Activated CD4-positive, alpha-beta memory T cell treated with anti-CD3 and anti-CD28 coated beads for 36 hours (primary cell): ENCODE measurements at regions not wholly inside any gene's neighbourhood (a gene's known extent, or its start where the extent isn't known, plus 50 kb on each side); places are given as distances from the start of the nearest gene placed in this dataset.
"Not testable (repeated sequence)": the region's sequence is repeated elsewhere in the genome, so short reads cannot be mapped to it uniquely, and the experiment has no call there.

Experiments
- CTCF ChIA-PET: fragments of 350-600 bp; sonication (Branson Sonifier 250); formaldehyde crosslinking; loops from one replicate; lab custom pipeline; 2021; ENCODE audit warnings: antibody characterized with exemption, inconsistent platforms; lab: Charles Lee
- POLR2A ChIA-PET: fragments of 350-600 bp; sonication (Branson Sonifier 250); formaldehyde crosslinking; loops from one replicate; lab custom pipeline; 2021; ENCODE audit warnings: antibody characterized with exemption; lab: Charles Lee
- DNase-seq: peaks from one replicate; pipeline ENCODE4 v3.0.0-alpha.2; 2020
- H3K27ac Mint-ChIP-seq: one replicate; pipeline ENCODE4 v1.8.0; 2021; ENCODE audit warnings: mixed read lengths
- H3K27me3 Mint-ChIP-seq: one replicate; pipeline ENCODE4 v1.8.0; 2021; ENCODE audit warnings: mixed read lengths
- H3K36me3 Mint-ChIP-seq: one replicate; pipeline ENCODE4 v1.8.0; 2021; ENCODE audit warnings: mixed read lengths
- H3K4me1 Mint-ChIP-seq: one replicate; pipeline ENCODE4 v1.8.0; 2021; ENCODE audit warnings: low read depth, mixed read lengths
- H3K4me3 Mint-ChIP-seq: one replicate; pipeline ENCODE4 v1.8.0; 2021; ENCODE audit warnings: mild to moderate bottlenecking, mixed read lengths
- H3K9me3 Mint-ChIP-seq: one replicate; pipeline ENCODE4 v1.8.0; 2021; ENCODE audit warnings: mixed read lengths
- intact Hi-C: fragments of 100-400 bp; cut with micrococcal nuclease; formaldehyde crosslinking; loops from one replicate; pipeline ENCODE4 v1.15.1; 2023

- ChIA-PET CTCF (no interaction called here), POLR2A (no interaction called here)
- Mint-ChIP-seq H3K27me3 (no peaks in the 10 kb centered on the region), H3K4me3 (no peak overlapping the region), H3K4me1 (no peaks in the 10 kb centered on the region), H3K36me3 (no peaks in the 10 kb centered on the region), H3K27ac (no peak overlapping the region), H3K9me3 (no peaks in the 10 kb centered on the region)
- DNase-seq = no peak
- intact Hi-C loops = no loop called here
Observed at GRCh38 chr3:5699811-5700210, 512.3 kb downstream of the EDEM1 start.

DNA sequence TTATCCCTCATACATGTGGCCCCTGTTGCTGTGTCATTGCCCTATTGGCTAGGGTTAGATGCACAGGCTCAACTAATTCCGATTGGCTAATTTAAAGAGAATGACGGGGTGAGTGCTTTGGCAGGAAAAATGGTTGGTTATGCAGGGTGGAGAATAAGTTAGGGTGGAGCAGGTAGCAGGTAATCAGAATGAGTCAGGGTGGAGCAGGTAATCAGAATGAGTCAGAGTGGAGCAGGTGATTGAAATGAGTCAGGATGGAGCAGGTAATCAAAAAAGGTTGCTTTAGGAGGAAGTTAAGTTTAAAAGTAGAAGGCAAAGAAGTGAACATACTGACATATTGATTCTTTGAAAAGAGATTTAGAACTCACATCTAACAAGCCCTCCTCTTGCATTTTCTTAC is 513.5 kb downstream of the EDEM1 start:
- CTCF ChIA-PET = not testable (repeated sequence)

GRCh38 chr3:5707794-5708193 is 520.3 kb downstream of the EDEM1 start:
- Mint-ChIP-seq H3K9me3 (peaks cover 2% of the 10 kb centered on the region), H3K27ac (no peak overlapping the region), H3K4me3 (no peak overlapping the region), H3K27me3 (no peaks in the 10 kb centered on the region), H3K36me3 (no peaks in the 10 kb centered on the region), H3K4me1 (no peaks in the 10 kb centered on the region)
- ChIA-PET POLR2A (no interaction called here), CTCF (no interaction called here)
- intact Hi-C loops = no loop called here
- DNase-seq = no peak

More for the DNA sequence above, 513.5 kb downstream of the EDEM1 start:
- H3K4me3 Mint-ChIP-seq, intact Hi-C loops, H3K27ac Mint-ChIP-seq, POLR2A ChIA-PET, H3K36me3 Mint-ChIP-seq, H3K27me3 Mint-ChIP-seq, DNase-seq, H3K4me1 Mint-ChIP-seq, H3K9me3 Mint-ChIP-seq: not testable (repeated sequence)

GRCh38 chr3:5709714-5710113 is 522.2 kb downstream of the EDEM1 start:
- Mint-ChIP-seq H3K27ac (no peak overlapping the region), H3K9me3 (peaks cover 2% of the 10 kb centered on the region), H3K27me3 (no peaks in the 10 kb centered on the region), H3K4me1 (no peaks in the 10 kb centered on the region), H3K36me3 (no peaks in the 10 kb centered on the region), H3K4me3 (no peak overlapping the region)
- intact Hi-C loops = no loop called here
- POLR2A ChIA-PET = no interaction called here
- CTCF ChIA-PET = no interaction called here
- no peak for DNase-seq

- Mint-ChIP-seq H3K36me3 (no peaks in the 10 kb centered on the region), H3K4me3 (no peak overlapping the region), H3K4me1 (no peaks in the 10 kb centered on the region), H3K27me3 (no peaks in the 10 kb centered on the region), H3K27ac (no peak overlapping the region), H3K9me3 (peaks cover 2% of the 10 kb centered on the region)
- CTCF ChIA-PET = no interaction called here
- DNase-seq = no peak
- POLR2A ChIA-PET = no interaction called here
- intact Hi-C loops = no loop called here
Observed at GRCh38 chr3:5710718-5711117, 523.2 kb downstream of the EDEM1 start.

DNA sequence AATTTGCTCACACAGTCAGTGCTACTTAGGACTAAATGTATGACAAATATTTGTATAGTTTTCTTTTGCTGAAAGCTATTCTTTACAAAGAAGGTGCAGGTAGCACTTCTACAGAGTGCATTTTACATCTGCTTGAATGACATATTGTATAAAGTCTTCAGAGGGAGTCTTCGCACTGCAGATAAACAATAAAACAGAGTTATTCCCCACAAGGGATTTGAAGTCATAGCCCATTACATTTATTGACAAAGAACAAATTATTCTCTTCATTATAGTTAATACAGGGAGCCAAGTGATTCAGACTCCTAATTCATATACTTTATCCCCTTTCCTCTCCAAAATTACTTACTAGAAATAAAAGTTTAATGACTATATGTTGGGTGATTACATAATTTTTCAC is 529.7 kb downstream of the EDEM1 start:
- no peak for DNase-seq
- ChIA-PET POLR2A (no interaction called here), CTCF (no interaction called here)
- Mint-ChIP-seq H3K9me3 (peaks cover 3% of the 10 kb centered on the region), H3K36me3 (no peaks in the 10 kb centered on the region), H3K4me1 (no peaks in the 10 kb centered on the region), H3K4me3 (no peak overlapping the region), H3K27ac (no peak overlapping the region), H3K27me3 (no peaks in the 10 kb centered on the region)
- intact Hi-C loops = no loop called here

- DNase-seq, H3K9me3 Mint-ChIP-seq, H3K27me3 Mint-ChIP-seq, H3K4me1 Mint-ChIP-seq, intact Hi-C loops, H3K4me3 Mint-ChIP-seq, POLR2A ChIA-PET, H3K27ac Mint-ChIP-seq, H3K36me3 Mint-ChIP-seq, CTCF ChIA-PET: not testable (repeated sequence)
Observed at GRCh38 chr3:5719668-5720067, 532.2 kb downstream of the EDEM1 start.

- Mint-ChIP-seq H3K9me3 (no peaks in the 10 kb centered on the region), H3K4me1 (no peaks in the 10 kb centered on the region), H3K4me3 (no peak overlapping the region), H3K27me3 (no peaks in the 10 kb centered on the region), H3K27ac (no peak overlapping the region), H3K36me3 (no peaks in the 10 kb centered on the region)
- ChIA-PET CTCF (no interaction called here), POLR2A (no interaction called here)
- intact Hi-C loops = no loop called here
- no peak for DNase-seq
Observed at GRCh38 chr3:5725801-5726200, 538.3 kb downstream of the EDEM1 start.

DNA sequence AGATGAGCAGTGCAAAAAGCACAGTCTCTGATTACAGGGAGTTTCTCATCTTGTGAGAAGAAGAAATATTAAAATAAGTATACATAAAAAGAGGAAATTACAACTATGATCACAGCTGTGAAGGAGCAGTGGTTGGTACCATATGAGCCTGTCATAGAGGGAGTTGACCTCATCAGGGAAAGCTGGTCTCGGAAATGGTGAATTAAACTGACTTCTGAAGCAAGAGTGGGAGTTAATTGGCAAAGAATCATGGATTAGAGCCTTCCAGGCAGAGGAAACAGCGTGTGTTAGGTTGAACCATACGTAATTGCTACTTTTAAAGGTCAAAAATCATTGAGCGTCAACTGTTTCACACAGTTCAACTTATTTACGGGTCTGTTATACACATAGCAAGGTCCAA is 539.1 kb downstream of the EDEM1 start:
- H3K4me1 Mint-ChIP-seq = no peaks in the 10 kb centered on the region
- intact Hi-C loops = no loop called here
- H3K27ac Mint-ChIP-seq = no peak overlapping the region
- no peak for DNase-seq
- no peaks in the 10 kb centered on the region for H3K27me3 Mint-ChIP-seq
- H3K9me3 Mint-ChIP-seq = no peaks in the 10 kb centered on the region
- POLR2A ChIA-PET = no interaction called here
- no peaks in the 10 kb centered on the region for H3K36me3 Mint-ChIP-seq
- CTCF ChIA-PET = no interaction called here
- H3K4me3 Mint-ChIP-seq = no peak overlapping the region

- intact Hi-C loops = no loop called here
- no peaks in the 10 kb centered on the region for H3K9me3 Mint-ChIP-seq
- no peak overlapping the region for H3K4me3 Mint-ChIP-seq
- no peak for DNase-seq
- CTCF ChIA-PET = no interaction called here
- H3K4me1 Mint-ChIP-seq = no peaks in the 10 kb centered on the region
- H3K36me3 Mint-ChIP-seq = no peaks in the 10 kb centered on the region
- H3K27me3 Mint-ChIP-seq = no peaks in the 10 kb centered on the region
- POLR2A ChIA-PET = no interaction called here
- no peak overlapping the region for H3K27ac Mint-ChIP-seq
Observed at GRCh38 chr3:5727743-5728484, 540.4 kb downstream of the EDEM1 start.

DNA sequence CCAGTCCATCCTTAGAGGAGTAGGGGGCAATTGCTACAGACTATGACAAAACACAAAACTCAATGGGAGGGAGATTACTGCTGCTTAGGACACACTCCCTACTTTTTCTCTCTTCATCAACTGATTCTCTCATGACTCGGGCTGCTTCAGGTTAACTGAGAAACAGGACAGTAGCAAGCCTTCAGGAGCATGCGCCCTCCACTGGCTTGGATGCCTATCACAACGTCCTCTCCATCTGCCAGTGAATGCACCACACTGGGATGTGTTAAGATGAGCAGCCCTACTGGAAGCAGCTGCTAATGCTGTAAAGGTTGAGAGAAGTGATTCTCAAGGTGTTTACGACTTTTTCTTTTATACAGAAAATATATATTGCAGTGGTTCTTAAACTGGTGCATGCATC is 542.3 kb downstream of the EDEM1 start:
- Mint-ChIP-seq H3K4me1 (no peaks in the 10 kb centered on the region), H3K27ac (no peak overlapping the region), H3K36me3 (no peaks in the 10 kb centered on the region), H3K9me3 (no peaks in the 10 kb centered on the region), H3K27me3 (no peaks in the 10 kb centered on the region), H3K4me3 (no peak overlapping the region)
- DNase-seq = no peak
- intact Hi-C loops = loop anchor here (5.0 to 10.0 kb wide), 3 partner anchors 305 to 505 kb away; no protein-coding TSS in a partner anchor
- ChIA-PET POLR2A (no interaction called here), CTCF (no interaction called here)

DNA sequence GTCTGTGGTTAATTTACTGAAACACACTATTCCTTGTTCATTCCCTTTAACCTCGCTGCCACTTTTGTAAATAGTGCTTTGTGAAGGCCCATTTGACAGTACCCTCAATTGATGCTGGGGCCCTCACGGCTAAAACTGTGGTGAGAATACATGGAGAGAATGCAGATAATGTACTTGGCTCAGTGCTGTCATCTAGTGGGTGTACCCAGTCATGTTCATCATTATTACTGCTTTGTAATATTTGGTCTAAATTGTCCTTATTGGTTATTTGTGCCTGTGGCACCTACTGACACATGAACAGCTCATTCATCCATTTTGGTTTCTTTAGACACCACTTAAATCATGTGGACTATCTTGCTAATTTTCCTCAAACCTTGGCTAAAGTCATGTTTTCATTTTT is 543.6 kb downstream of the EDEM1 start:
- Mint-ChIP-seq H3K36me3 (no peaks in the 10 kb centered on the region), H3K9me3 (no peaks in the 10 kb centered on the region), H3K4me1 (no peaks in the 10 kb centered on the region), H3K27ac (no peak overlapping the region), H3K27me3 (no peaks in the 10 kb centered on the region), H3K4me3 (no peak overlapping the region)
- intact Hi-C loops = loop anchor here (5.0 to 10.0 kb wide), 3 partner anchors 306 to 506 kb away; no protein-coding TSS in a partner anchor
- DNase-seq = no peak
- POLR2A ChIA-PET = no interaction called here
- CTCF ChIA-PET = no interaction called here

- CTCF ChIA-PET = no interaction called here
- POLR2A ChIA-PET = no interaction called here
Observed at GRCh38 chr3:5732081-5732480, 544.6 kb downstream of the EDEM1 start.

More at GRCh38 chr3:5732081-5732480, 544.6 kb downstream of the EDEM1 start:
- H3K27ac Mint-ChIP-seq = no peak overlapping the region
- no peak for DNase-seq
- intact Hi-C loops = loop anchor here (5.0 to 10.0 kb wide), 3 partner anchors 307 to 507 kb away; no protein-coding TSS in a partner anchor
- H3K4me3 Mint-ChIP-seq = no peak overlapping the region
- H3K36me3 Mint-ChIP-seq = no peaks in the 10 kb centered on the region
- no peaks in the 10 kb centered on the region for H3K27me3 Mint-ChIP-seq
- H3K9me3 Mint-ChIP-seq = no peaks in the 10 kb centered on the region
- no peaks in the 10 kb centered on the region for H3K4me1 Mint-ChIP-seq
